Stimulated activated CD4-positive, alpha-beta T cell treated with anti-CD3 and anti-CD28 coated beads, Interleukin-12 subunit alpha, Interleukin-12 subunit beta, amount 100 ng/mL, for 48 hours (primary cell): ENCODE measurements at regions not wholly inside any gene's neighbourhood (a gene's known extent, or its start where the extent isn't known, plus 50 kb on each side); places are given as distances from the start of the nearest gene placed in this dataset.
"Not testable (repeated sequence)": the region's sequence is repeated elsewhere in the genome, so short reads cannot be mapped to it uniquely, and the experiment has no call there.

Experiments
- DNase-seq, 3 donors: peaks; one replicate each; pipeline ENCODE4 v3.0.0-alpha.2; 2020; ENCODE audit warnings: low read depth in 2 of 3, low spot score in 1 of 3

DNA sequence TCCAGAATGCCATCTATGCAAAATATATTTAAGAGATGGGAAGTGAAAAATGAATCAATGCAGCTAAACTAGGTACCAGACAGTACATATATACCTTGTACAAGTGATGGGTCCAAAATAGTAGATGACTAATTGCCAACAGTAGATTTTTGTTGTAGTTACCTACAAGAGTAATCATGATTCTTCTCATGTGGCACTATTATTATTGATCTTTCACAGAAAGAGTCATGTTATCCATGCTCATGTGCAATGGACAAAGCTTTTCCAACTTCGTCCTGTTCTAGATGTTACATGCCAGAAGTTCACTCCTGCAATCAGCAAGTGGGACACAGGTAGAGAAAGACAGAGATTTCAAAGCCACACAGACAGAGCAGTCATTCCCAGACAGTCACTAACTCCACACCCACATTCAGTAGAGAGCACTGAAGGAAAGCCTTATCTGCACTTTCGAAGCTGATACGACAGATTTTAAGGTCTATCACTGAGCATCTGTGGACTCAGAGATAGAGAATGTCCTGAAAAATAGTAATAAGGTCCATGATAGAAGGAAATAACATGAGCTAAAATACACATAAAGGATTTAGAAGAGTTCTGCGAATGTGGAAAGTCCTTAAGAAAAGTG is 101.6 kb upstream of the ITPRID2 start:
- no peak for DNase-seq

DNA sequence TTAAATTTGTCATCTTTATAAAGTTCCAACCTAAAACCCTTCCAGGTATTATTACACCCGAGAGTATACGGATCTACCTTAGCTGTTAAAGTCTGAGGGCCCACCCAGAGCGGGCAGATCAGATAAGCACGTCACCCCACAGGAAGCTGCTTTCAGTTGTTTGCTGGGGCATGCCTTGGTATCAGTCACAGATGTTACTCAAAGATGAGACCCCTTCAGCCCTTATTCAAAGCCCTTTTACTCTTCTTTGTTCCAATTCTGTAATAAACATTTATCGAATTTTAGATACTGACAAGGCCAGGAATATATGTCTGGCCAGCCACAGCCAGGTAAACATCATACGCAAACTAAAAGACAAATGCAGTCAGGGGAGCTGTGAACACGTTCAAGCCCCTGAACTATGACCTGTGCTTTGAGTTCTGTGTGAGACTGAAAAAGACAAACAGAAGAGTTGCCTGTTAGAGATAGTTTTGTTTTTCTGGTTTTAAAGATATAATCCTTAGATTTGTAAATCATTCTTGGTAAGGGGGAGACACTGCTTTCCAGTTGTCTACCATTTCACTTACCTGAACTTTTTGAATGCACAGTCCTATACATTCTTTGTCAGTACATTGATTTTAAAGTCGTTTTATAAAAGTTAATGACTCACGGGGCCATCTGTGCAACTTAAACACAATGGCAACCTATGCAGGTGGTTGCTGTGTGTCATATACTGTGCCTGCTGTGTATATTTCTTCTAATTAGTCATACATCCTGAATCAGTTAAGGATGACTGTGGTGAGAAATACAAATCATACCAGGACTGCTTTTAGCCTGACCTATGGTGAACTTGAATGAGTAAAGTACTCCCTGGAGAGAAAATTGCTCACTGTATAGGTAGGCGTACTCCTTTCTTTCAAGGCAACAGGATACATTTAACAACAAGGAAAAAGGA is 100.5 kb upstream of the ITPRID2 start:
- peak in 1 of 3 donors; percentile 13 for DNase-seq

DNA sequence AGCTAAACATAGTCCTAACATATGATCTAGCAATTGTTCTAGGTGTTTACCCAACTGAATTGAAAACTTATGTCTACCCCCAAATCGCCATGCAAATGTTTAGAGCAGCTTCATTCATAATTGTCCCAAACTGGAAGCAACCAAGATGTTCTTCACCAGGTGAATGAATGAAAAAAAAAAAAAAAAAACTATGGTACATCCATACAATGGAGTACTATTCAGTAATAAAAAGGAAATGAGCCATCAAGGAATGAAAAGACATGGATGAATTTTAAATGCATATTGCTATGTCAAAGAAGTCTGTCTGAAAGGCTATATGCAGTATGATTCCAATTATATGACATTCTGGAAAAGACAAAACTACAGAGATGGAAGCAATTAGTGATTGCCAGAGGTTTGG is 98.6 kb upstream of the ITPRID2 start:
- DNase-seq: no peak

DNA sequence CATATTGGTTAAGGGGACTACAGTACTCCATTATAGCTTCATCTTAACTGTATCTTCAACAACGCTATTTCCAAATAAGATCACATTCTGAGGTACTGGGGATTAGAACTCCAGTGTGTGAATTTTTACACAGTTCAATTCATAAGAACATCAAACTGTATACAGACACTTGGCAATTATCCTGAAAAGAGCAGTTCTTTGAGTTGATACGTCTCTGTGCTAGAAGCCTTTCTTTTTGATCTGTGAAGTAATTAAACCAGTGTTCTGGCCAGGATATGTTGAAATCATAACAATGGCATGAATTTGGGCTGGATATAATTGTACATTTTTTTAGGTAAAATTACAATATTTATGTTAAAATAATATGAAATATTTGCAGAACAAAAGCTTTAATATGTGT is 93.5 kb upstream of the ITPRID2 start:
- DNase-seq: no peak

DNA sequence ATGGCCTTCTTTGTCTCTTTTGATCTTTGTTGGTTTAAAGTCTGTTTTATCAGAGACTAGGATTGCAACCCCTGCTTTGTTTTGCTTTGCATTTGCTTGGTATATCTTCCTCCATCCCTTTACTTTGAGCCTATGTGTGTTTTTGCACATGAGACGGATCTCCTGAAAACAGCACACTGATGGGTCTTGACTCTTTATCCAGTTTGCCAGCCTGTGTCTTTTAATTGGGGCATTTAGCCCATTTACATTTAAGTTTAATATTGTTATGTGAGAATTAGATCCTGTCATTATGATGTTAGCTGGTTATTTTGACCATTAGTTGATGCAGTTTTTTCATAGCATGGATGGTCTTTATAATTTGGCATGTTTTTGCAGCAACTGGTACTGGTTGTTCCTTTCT is 89.2 kb upstream of the ITPRID2 start:
- not testable (repeated sequence) for DNase-seq

DNA sequence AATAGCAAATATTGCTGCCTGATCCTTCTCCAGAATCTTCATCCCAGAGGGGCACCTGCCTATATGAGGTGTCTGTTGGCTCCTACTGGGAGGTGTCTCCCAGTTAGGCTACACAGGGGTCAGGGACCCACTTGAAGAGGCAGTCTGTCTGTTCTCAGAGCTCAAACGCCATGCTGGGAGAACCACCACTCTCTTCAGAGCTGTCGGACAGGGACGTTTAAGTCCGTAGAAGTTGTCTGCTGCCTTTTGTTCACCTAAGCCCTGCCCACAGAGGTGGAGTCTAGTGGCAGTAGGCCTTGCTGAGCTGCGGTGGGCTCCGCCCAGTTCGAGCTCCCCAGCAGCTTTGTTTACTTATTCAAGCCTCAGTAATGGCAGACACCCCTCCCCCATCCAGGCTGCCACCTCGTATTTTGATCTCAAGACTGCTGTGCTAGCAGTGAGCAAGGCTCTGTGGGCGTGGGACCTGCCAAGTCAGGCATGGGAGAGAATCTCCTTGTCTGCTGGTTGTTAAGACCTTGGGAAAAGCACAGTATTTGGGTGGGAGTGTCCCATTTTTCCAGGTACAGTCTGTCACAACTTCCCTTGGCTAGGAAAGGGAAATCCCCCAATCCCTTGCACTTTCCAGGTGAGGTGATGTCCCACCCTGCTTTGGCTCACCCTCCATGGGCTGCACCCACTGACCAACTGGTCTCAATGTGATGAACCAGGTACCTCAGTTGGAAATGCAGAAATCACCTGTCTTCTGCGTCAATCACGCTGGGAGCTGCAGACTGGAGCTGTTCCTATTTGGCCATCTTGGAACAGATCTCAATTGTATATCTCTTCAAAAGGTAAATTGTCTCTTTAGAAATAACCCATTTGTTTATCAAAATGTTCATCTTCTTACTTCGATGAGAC is 87.4 kb upstream of the ITPRID2 start:
- not testable (repeated sequence) for DNase-seq

DNA sequence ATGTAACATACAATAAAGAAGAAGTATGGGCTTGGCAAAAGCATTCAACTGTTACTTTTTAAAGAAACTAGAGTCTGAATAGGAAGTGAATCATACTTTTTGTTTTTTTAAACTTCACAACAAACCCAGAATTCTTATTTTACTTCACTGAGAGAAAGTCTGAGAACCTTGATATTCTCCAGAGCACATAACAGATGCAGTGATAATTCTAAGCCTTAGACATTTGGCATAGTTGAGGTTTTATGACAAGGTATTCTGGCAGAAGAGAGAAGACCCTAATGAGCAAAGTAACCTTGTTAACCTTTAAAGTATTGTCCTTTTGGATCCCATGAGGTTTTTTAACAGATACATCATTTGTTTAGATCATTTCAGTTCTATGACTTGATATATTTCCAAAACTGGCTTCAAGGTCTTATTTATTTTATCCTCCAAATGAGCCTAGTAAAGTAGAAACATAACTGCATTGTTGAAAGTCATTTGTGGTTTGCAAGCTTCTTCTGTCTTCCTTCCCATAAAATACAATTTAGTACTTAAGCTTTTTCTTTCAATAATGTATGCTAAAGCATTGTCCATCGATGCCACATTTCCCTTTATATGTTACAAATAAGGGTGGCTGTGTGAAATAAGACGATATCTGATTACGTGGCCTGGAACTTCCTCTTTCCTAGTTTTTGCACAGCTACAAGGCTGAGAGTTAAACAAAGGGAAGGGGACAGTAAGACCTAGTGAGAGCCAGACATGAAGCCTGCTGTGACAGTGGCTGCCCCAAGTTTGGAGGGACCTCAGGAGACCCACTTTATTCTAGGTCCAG is 86.1 kb upstream of the ITPRID2 start:
- DNase-seq: no peak

DNA sequence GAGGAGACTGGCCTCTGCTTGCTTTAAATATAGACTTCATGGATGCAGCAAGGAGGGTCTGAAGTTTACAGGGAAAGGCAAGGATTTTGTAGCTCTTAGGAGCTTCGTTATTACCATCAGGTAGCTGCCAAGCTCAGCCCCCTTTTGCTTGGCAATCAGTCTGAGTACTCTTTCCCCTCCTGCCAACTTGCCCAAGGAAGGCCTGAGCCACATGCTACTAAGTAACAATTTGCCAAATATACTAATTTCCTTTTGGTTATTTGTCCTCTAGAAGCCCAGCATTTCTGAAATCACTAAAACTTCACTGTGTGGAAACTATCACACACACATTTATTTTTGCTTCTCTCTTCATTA is 85.5 kb upstream of the ITPRID2 start:
- no peak for DNase-seq

DNA sequence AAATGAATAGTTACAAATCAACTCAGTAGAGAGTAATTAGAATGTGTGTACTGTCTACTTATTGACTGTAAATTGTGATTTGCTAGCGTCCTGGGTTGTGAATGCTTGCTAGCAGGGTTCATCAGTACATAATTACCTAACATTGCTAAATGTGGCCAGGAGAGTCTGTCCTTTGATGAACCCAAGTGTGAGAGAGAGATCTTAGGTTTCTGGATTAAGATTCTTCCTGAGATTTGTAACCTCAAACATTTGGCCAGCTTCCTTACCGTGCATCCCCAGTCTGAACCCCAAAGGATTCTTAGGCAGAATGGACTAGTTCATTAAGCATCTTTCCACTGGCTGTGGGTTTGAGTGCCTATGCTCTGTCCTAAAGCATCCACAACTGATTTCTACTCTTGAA is 84.0 kb upstream of the ITPRID2 start:
- no peak for DNase-seq

DNA sequence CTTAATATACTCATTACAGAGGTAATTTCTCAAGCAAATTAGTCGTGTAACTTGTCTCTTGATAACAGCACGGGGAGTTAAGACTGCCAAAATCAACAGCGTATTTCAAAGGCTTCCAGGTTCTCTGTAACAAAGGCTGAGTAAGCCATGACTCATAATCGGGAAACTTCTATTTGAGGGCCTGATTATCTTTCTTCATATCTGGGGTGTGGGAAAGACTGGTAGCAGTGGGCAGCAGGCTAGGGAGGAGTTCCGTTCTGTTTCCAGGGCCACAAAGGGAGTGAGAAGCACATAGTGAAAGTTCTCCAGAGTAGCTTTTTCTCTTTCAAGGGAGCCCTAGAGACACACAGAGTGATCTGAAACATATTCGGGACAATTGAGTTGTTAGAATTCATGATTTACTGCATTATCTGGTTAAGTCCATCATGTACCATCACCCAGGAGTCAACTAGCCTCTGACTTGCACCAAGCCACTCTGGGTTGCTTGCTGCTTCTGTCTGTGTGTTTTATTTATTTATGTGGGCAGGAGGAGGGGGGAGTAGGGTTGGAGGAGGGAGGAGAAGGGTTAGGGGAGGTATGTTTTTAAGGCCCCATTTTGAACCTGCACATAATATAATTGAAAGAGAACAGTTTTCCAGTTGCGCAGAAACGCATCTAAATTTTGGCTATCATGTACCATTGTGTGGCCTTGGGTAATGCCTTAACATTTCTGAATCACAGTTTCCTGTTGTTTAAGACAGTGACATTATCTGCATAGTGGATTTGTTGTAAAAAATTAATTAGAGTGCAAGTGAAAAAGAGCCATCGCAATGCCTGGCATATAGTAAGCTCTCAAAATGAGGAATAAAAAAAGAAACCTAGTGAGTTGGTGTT is 80.5 kb upstream of the ITPRID2 start:
- DNase-seq: no peak

DNA sequence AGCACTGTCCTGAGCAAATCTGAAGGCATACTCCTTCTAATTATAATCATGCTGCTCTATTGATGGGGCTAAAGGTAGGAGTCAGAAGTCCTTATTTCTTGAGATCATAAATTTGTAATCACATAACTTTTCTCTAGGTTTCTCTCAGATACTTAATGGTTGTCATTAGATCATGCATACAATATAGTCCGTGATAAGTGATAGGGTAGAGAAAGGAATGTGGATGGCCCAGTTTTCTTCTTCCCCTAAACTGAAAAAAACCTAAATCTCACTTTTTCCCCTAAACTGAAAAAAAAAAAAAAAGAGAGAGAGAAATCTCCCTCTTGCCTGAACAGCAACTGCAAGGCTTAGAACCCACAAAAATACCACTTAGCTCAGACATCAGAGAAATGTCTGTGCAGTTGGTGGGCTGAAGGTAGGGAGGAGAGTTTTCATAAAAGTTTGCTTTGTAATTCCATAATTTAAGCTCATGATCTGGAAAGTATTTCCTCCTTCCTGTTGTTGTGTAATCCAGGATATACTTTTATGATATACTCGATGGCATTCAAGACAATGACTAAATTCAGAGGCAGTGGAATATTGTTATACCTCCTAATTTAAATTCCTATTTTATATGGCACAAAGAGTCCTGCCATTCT is 79.3 kb upstream of the ITPRID2 start:
- DNase-seq: no peak

DNA sequence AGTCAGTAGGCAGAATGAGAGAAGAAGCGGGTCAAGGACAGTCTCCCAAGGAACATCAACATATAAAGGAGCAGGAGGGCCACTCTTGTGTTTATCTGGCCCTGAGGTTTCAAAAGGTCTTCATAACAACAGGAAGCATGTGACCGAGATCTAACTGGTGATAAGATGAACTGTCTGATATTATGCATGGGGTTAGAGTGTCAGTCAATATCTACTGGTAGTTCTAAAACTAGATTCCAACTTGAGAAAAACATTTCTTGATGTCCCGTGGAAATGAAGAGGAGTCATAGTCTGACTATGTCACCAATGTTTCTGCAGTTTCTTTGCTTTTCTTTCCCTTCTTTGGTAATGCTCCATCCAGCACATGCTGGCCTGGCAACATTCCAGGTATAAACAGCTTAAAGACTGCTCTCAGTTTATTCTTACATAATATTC is 77.5 kb upstream of the ITPRID2 start:
- no peak for DNase-seq

DNA sequence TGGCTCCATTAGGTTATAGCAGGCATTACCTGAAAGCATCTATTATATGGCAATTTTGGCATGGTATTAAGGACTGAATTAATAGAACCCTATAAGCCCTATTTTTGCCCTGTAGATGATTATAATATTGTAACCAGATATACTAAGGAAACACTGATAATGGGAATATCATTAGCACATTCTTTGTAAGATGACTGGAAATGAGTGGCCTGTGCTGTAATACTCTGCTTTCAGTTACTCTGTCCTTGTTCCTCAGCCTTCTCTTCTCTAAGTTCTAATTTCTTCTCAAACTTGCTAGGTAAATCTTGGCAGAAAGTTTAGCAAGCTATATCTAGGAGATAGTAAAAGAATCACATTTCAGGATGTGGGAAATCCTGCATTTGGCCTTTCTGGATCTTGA is 74.0 kb upstream of the ITPRID2 start:
- DNase-seq: no peak

DNA sequence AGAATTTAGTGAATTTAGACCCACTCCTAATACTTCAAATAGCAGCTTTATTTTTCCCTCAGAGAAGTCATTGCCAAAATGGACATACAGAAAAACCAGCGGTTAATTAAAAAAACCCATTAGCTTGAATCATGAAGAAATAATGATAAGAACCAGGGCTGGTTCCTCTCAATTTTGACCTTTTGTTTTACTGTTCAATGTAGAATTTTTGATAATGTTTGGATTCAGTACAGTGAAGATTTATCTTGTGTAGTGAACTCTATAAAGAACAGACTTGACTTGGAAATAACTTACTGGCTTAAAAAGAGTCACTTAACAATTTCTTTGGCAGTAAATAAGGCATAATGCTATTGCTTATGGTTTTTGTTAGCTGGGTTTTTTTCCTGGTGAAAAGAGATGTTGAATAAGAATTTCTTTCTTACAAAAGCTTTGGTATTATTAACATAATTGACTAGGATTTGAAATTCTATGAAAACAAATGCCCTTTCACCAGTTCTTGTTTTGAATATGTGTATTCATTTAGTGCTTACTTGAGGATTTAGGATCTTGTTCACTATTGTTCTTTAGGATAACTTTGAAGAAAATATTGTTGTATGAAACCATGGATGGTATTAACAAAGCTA is 73.4 kb upstream of the ITPRID2 start:
- no peak for DNase-seq

DNA sequence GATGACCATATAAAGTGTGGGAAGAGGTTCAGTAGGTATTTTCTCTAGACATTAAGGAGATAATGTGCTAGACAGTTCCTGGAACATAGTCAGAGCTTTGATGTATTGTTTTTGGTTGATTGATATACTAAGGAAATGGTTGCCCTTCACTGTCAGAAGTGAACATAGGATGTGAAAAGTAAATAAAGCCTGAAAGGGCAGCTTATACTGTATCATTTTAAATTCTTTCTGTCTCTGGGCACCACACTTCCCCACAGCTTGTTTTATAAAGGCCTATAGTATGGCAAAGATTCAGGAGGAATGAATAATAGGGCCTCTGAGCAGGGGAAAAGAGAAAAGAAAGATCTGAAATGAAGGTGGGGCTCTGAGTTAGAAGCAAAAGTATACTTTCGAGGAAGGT is 72.7 kb upstream of the ITPRID2 start:
- no peak for DNase-seq

DNA sequence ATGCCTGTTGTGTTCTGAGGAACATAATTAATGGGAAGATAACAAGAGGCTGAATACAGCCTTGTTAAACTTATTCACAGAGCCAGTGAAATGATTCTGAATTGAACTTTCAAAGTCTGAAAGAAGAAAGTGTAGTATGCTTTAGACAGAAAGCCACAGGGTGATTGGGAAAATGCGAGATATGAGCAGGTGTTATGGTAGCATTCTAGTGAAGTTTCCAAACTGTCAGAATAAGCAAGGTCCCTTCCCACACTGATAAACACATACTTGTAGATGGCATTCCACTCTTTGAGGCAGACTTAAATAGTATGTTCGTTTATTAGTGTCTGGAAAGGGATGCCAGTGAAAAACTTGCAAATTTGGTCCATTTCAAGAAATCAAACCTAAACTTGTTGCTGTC is 70.5 kb upstream of the ITPRID2 start:
- no peak for DNase-seq

DNA sequence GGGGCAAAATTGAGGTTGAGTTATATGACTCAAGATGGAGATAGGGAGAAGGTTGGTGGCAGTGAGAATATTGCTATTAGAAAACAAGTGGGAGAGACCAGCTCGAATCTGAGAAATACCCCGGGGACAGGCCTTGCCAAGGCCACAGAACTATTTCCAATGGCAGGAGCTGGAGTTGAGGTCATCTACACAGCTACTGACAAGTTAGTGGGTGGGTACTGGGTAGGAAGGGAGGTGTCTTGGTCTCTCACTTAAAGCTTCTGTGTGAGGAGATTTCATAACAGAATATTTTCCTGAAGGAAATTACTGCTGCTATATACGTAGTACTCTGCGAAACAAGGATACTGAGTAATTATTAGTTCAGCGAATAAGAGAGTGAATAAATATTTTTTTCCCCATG is 69.4 kb upstream of the ITPRID2 start:
- DNase-seq: no peak

DNA sequence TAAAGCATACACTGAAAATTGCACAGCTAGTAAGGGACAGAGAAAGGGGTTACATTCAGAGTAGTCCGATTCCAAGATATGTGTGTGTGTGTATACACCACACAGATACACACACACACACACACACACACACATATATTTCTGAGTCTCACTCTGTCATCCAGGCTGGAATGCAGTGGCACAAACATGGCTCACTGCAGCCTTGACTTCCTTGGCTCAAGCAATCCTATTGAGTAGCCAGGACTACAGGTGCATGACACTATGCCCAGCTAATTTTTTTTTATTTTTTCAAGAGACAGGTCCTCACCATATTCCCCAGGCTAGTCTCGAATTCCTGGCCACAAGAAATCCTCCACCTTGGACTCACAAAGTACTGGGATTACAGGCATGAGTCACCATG is 68.1 kb upstream of the ITPRID2 start:
- no peak for DNase-seq

DNA sequence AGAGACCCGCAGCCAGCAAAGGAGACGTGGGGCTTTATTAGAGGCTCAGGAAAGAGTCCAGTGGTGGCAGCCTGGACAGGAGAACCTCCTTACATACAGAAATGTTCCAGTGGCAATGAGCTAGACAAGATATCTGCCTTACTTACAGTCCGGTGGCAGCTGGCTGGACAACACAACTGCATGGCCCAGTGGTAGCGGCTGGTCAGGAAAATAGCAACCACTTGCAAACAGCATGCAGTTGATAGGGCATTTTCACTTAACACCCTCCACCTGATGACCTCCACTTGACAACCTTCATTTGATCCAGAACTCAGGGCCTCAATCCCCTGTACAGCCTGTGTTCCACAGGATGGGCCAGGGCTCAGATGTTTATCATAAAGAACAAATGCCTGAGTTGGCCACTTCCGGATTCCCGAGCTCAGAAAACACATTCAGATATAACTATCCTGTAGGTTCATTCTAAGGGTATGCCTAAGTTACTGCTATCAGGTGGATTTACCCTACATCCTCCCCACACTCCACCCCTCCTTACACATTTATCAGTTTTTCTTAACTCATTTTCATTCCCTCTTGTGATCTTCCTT is 63.3 kb upstream of the ITPRID2 start:
- DNase-seq: no peak
